HCT116 (cell line): ENCODE measurements at regions not wholly inside any gene's neighbourhood (a gene's known extent, or its start where the extent isn't known, plus 50 kb on each side); places are given as distances from the start of the nearest gene placed in this dataset.

Experiments
- ATAC-seq: fragments of 200-7000 bp; cut with Tn5 transposase; 2 replicates; pipeline ENCODE4 v1.9.1; 2020; ENCODE audit warnings: mild to moderate bottlenecking, moderate library complexity
- BruUV-seq: library from RNA; stranded (reverse); fragments of 400-500 nt; replicated peaks from 2 replicates; lab custom pipeline; 2021; lab: Mats Ljungman, UMichigan
- CTCF ChIA-PET: fragments of 300-600 bp; sonication (Branson Sonifier 250); formaldehyde crosslinking; loops from one replicate; lab custom pipeline; 2021; ENCODE audit warnings: antibody characterized with exemption; lab: Charles Lee
- POLR2A ChIA-PET: fragments of 300-600, 350-600 bp; sonication (Branson Sonifier 250); formaldehyde crosslinking; loops from one replicate; lab custom pipeline; 2021; ENCODE audit warnings: antibody characterized with exemption; lab: Charles Lee
- RAD21 ChIA-PET, 2 experiments: fragments of 300-600 bp; sonication (Branson Sonifier 250); formaldehyde crosslinking; loops; one replicate each; lab custom pipeline; 2023; ENCODE audit warnings: low total read pairs in 2 of 2; ENCODE audit not compliant: uncharacterized antibody in 2 of 2, unreplicated experiment in 2 of 2, low non-redundant PET in 1 of 2; lab: Charles Lee
- DNase-seq: peaks from one replicate; pipeline ENCODE4 v3.0.0-alpha.2; 2010; ENCODE audit warnings: low read depth, low spot score
- H2AFZ ChIP-seq: fragments of 200-600 bp; shearing (Covaris generic), sonication (generic); 2 replicates; pipeline ENCODE4 v1.6.1; 2017; ENCODE audit warnings: low read depth, mixed run types, mixed read lengths, antibody characterized with exemption, low read length; ENCODE audit not compliant: poor library complexity, severe bottlenecking
- H3K27ac ChIP-seq: 2 replicates; pipeline ENCODE4 v1.5.1; 2012; ENCODE audit warnings: low read depth, low read length
- H3K27me3 ChIP-seq: fragments of 200-600 bp; sonication (generic); 2 replicates; pipeline ENCODE4 v1.6.1; 2016; ENCODE audit warnings: mixed run types, low read length, mixed read lengths; ENCODE audit not compliant: insufficient read depth
- H3K36me3 ChIP-seq, 2 experiments: fragments of 200-500 bp in 1 of 2; fragments of 200-600 bp in 1 of 2; sonication (Bioruptor generic) in 1 of 2; sonication (generic) in 1 of 2; 2 replicates each; pipeline versions ENCODE4 v1.5.1 to v1.6.1; 2014 to 2016; ENCODE audit warnings: low read length in 2 of 2, inconsistent platforms in 1 of 2, mixed read lengths in 1 of 2, mixed run types in 1 of 2; ENCODE audit not compliant: insufficient read depth in 2 of 2, control insufficient read depth in 1 of 2
- H3K4me1 ChIP-seq, 2 experiments: fragments of 200-600 bp in 1 of 2; sonication (generic) in 1 of 2; 2 replicates each; pipeline versions ENCODE4 v1.5.1 to v1.6.1; 2012 to 2017; ENCODE audit warnings: low read length in 2 of 2, inconsistent platforms in 1 of 2, mild to moderate bottlenecking in 1 of 2, mixed read lengths in 1 of 2, mixed run types in 1 of 2, moderate library complexity in 1 of 2; ENCODE audit not compliant: insufficient read depth in 2 of 2, control insufficient read depth in 1 of 2
- H3K4me2 ChIP-seq: fragments of 200-600 bp; sonication (generic); 2 replicates; pipeline ENCODE4 v1.6.1; 2017; ENCODE audit warnings: mixed run types, low read length, mixed read lengths
- H3K4me3 ChIP-seq, 2 experiments: fragments of 200-600 bp in 1 of 2; sonication (generic) in 1 of 2; replicated peaks in 1 of 2; 2 replicates each; pipeline ENCODE4 v1.5.1; 2011 to 2016; ENCODE audit warnings: low read length in 2 of 2, control low read depth in 1 of 2, low read depth in 1 of 2, mild to moderate bottlenecking in 1 of 2, mixed read lengths in 1 of 2, mixed run types in 1 of 2
- H3K79me2 ChIP-seq: fragments of 200-600 bp; sonication (generic); 2 replicates; pipeline ENCODE4 v1.6.1; 2017; ENCODE audit warnings: mild to moderate bottlenecking, mixed run types, low read length, moderate library complexity, mixed read lengths; ENCODE audit not compliant: insufficient read depth
- H3K9ac ChIP-seq: fragments of 200-600 bp; sonication (generic); 2 replicates; pipeline ENCODE4 v1.6.1; 2016; ENCODE audit warnings: low read length, mixed read lengths
- H3K9me2 ChIP-seq: fragments of 200-600 bp; sonication (generic), shearing (Covaris generic); 2 replicates; pipeline ENCODE4 v1.6.1; 2017; ENCODE audit warnings: mixed run types, mild to moderate bottlenecking, moderate library complexity; ENCODE audit not compliant: insufficient read depth
- H3K9me3 ChIP-seq, 2 experiments: fragments of 200-500 bp in 1 of 2; fragments of 200-600 bp in 1 of 2; sonication (Bioruptor generic) in 1 of 2; sonication (generic) in 1 of 2; 2 replicates each; pipeline ENCODE4 v1.6.1; 2014 to 2017; ENCODE audit warnings: low read length in 2 of 2, mixed read lengths in 2 of 2, inconsistent platforms in 1 of 2, low read depth in 1 of 2, mild to moderate bottlenecking in 1 of 2, mixed run types in 1 of 2, moderate library complexity in 1 of 2; ENCODE audit not compliant: control insufficient read depth in 1 of 2, insufficient read depth in 1 of 2
- H4K20me1 ChIP-seq: fragments of 200-600 bp; sonication (generic), shearing (Covaris generic); 2 replicates; pipeline ENCODE4 v1.6.1; 2017; ENCODE audit warnings: mixed run types, mild to moderate bottlenecking, moderate library complexity; ENCODE audit not compliant: insufficient read depth
- CBX3 ChIP-seq: IDR thresholded peaks from 2 replicates; pipeline ENCODE4 v1.6.1; 2012; ENCODE audit warnings: low read depth
- CEBPB ChIP-seq: IDR thresholded peaks from 2 replicates; pipeline ENCODE4 v1.6.1; 2012; ENCODE audit warnings: low read depth
- CTCF ChIP-seq, 3 experiments: fragments of 200-600 bp in 1 of 3; sonication (generic) in 1 of 3; IDR thresholded peaks in 2 of 3; conservative IDR thresholded peaks in 1 of 3; 2 replicates each; pipeline ENCODE4 v1.5.1; 2012 to 2017; ENCODE audit warnings: low read depth in 2 of 3, low read length in 2 of 3, antibody characterized with exemption in 1 of 3, borderline replicate concordance in 1 of 3, control low read depth in 1 of 3, mild to moderate bottlenecking in 1 of 3, mixed read lengths in 1 of 3, mixed run types in 1 of 3, moderate library complexity in 1 of 3; ENCODE audit not compliant: insufficient read depth in 1 of 3
- EZH2 ChIP-seq: fragments of 200-600 bp; sonication (generic); IDR thresholded peaks from 2 replicates; pipeline ENCODE4 v1.6.1; 2017; ENCODE audit warnings: antibody characterized with exemption, mixed run types
- EZH2phosphoT487 ChIP-seq: fragments of 200-600 bp; IDR thresholded peaks from 2 replicates; pipeline ENCODE4 v1.6.1; 2018; ENCODE audit warnings: antibody characterized with exemption, borderline replicate concordance
- FOSL1 ChIP-seq: IDR thresholded peaks from 2 replicates; pipeline ENCODE4 v1.6.1; 2012; ENCODE audit warnings: low read depth
- POLR2A ChIP-seq: IDR thresholded peaks from 2 replicates; pipeline ENCODE4 v1.7.0; 2011; ENCODE audit warnings: borderline replicate concordance; ENCODE audit not compliant: insufficient read depth, insufficient read length; ENCODE audit errors: extremely low read depth
- RAD21 ChIP-seq: IDR thresholded peaks from 2 replicates; pipeline ENCODE4 v1.6.1; 2012; ENCODE audit warnings: low read depth, mild to moderate bottlenecking
- ZNF274 ChIP-seq: fragments of 200-500 bp; sonication (Bioruptor generic); IDR thresholded peaks from 2 replicates; pipeline ENCODE4 v1.6.1; 2014; ENCODE audit warnings: mild to moderate bottlenecking, low read depth, low read length, inconsistent platforms
- intact Hi-C: fragments of 100-400 bp; cut with micrococcal nuclease; formaldehyde crosslinking; loops from 2 replicates; pipeline ENCODE4 v1.10.0; 2022

GRCh38 chr4:69025191-69025998 is 70.9 kb upstream of the UGT2B7 start:
- intact Hi-C loops: loop anchor here (10.0 kb wide), 1 partner anchor 531 kb away; no protein-coding TSS in a partner anchor
- peak; percentile 2 for DNase-seq
- ChIA-PET POLR2A (no interaction called here), RAD21 (no interaction called here), CTCF (no interaction called here)
- no peaks in the 10 kb centered on the region for H3K36me3 ChIP-seq
- H3K9me2 ChIP-seq: no peaks in the 10 kb centered on the region
- no peak overlapping the region for H3K27ac ChIP-seq
- BruUV-seq: no TSS peak
- no peak overlapping the region for H3K9ac ChIP-seq
- H3K79me2 ChIP-seq: no peaks in the 10 kb centered on the region
- H3K27me3 ChIP-seq: no peaks in the 10 kb centered on the region
- TF ChIP-seq RAD21: peak; percentile 51
- no peak for TF ChIP-seq FOSL1
- no peak for TF ChIP-seq POLR2A
- TF ChIP-seq ZNF274: no peak
- no peak for TF ChIP-seq CBX3
- peak in 2 of 3 experiments; percentile 54 to 55; a peak in 4 of 6 replicates for TF ChIP-seq CTCF (IDR thresholded peaks at IDR 0.05 in 2 of 3, conservative IDR thresholded peaks at IDR 0.05 in 1 of 3; ENCODE audit: borderline replicate concordance in 1 of 3, insufficient read depth in 1 of 3, low read depth in 2 of 3, low read length in 2 of 3)
- no peak for TF ChIP-seq EZH2phosphoT487
- no peak for TF ChIP-seq EZH2
- TF ChIP-seq CEBPB: no peak
- TF ChIP-seq, all 23 proteins: peak for 2
- Histone ChIP-seq H4K20me1 (no peaks in the 10 kb centered on the region), H3K4me1 (no peaks in the 10 kb centered on the region), H3K4me3 (no peak overlapping the region), H2AFZ (no peak overlapping the region), H3K9me3 (no peaks in the 10 kb centered on the region), H3K4me2 (no peak overlapping the region)
- ATAC-seq: peak; percentile 86
